ENCODE measurements at regions not wholly inside any gene's neighbourhood (a gene's known extent, or its start where the extent isn't known, plus 50 kb on each side); places are given as distances from the start of the nearest gene placed in this dataset.

DNA sequence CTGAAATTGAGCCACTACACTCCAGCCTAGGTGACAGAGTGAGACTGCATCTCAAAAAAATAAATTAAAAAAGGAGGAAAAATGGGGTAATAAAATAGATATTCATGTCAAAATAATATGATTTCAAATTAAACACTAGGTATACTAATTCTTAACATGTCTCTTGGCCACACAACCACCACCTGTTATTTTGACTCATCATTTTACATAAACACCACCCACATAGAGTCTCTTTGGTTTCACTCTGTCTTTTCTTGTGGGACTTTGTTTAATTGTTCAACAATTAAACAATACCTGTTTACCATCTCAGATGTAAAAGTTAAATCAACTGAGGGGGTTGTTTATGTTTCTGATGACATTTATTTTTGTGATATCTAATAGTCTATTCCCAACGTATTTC lies 476.8 kb upstream of the ADGRB3 start:
- no peak overlapping the region for H3K4me3 ChIP-seq (ENCODE audit: low read depth, low read length)
- DNase-seq (ENCODE audit: low read depth): no peak
- TF ChIP-seq, protein P1, sequence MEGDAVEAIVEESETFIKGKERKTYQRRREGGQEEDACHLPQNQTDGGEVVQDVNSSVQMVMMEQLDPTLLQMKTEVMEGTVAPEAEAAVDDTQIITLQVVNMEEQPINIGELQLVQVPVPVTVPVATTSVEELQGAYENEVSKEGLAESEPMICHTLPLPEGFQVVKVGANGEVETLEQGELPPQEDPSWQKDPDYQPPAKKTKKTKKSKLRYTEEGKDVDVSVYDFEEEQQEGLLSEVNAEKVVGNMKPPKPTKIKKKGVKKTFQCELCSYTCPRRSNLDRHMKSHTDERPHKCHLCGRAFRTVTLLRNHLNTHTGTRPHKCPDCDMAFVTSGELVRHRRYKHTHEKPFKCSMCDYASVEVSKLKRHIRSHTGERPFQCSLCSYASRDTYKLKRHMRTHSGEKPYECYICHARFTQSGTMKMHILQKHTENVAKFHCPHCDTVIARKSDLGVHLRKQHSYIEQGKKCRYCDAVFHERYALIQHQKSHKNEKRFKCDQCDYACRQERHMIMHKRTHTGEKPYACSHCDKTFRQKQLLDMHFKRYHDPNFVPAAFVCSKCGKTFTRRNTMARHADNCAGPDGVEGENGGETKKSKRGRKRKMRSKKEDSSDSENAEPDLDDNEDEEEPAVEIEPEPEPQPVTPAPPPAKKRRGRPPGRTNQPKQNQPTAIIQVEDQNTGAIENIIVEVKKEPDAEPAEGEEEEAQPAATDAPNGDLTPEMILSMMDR (IDR thresholded peaks at IDR 0.05; ENCODE audit: insufficient read depth, low read depth, low read length): no peak

DNA sequence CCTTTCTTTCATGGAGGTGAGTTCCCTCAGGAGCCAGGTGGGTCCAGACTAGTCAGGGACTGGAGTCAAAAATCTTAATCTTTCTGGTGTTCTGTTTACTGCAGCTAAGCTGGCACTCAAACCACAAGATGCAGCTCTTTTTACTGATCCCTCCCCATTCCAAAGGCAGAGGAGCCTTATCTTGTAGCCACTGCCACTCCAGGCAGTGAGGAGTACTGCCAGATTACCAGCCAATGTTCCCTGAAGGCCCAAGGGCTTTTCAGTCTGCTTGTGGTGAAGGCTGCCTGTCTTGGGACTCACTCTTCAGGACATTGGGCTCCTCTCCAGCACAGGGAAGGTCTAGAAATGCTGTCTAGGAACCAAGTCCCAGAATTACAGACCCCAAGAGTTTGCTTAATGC lies 490.4 kb upstream of the ADGRB3 start:
- H3K4me3 ChIP-seq (ENCODE audit: low read depth, low read length): no peak overlapping the region
- TF ChIP-seq, protein P1 (IDR thresholded peaks at IDR 0.05; ENCODE audit: insufficient read depth, low read depth, low read length): no peak
- no peak for DNase-seq (ENCODE audit: low read depth)

DNA sequence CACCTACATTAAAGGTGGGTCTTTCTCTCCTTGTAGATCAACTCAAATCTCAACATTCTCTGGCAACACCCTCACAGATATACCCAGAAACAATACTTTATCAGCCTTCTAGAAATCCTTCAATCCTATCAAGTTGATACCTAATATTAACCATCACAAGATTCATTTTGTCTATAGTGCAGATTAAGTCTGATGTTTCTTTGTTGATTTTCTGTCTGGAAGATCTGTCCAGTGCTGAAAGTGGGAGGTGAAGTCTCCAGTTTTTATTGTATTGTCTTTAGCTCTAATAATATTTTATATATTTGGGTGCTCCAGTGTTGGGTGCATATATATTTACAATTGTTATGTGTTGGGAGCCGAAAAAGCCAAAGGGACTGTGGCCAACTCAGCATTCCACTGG lies 493.9 kb upstream of the ADGRB3 start:
- TF ChIP-seq, protein P1 (IDR thresholded peaks at IDR 0.05; ENCODE audit: insufficient read depth, low read depth, low read length): no peak
- H3K4me3 ChIP-seq (ENCODE audit: low read depth, low read length): no peak overlapping the region
- DNase-seq (ENCODE audit: low read depth): no peak

DNA sequence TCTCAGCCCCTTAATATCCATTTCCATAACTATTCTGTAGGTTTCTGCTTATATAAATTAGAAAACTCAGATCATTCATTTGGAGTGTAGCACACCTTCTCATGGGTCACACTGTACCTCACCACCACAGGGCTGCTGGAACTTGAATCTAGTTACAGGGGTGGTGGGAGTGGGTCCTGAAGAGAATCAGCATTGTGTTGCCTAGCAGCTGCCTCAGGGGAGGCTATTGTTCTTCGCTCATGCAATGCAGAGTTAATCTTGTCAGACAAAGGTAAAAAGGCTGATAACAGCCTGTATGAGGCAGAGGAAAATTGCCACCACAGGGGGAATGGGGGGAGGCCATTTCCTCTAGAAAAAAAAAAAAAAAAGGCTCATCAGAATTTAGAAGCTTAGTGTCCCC lies 496.0 kb upstream of the ADGRB3 start:
- no peak for DNase-seq (ENCODE audit: low read depth)
- TF ChIP-seq, protein P1 (IDR thresholded peaks at IDR 0.05; ENCODE audit: insufficient read depth, low read depth, low read length): no peak
- no peak overlapping the region for H3K4me3 ChIP-seq (ENCODE audit: low read depth, low read length)

DNA sequence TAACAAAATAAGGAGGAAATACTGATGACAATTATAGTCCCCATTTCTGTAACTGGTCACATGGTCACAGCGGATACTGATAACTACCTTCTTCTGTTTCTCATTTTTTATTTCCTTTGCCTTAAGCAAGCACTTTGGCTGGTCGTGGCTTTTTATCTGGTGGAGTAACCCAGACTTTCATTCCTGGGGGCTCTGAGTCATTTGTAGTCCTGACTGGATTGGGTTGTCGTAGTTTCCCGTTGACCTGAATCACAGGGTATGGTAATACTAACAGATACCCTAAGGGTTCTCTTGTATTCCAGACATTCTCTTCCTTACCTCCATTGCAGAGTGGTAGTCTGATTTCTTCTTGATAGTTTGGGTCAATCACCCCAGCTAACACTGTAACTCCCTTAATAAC lies 500.3 kb upstream of the ADGRB3 start:
- DNase-seq (ENCODE audit: low read depth): no peak
- no peak overlapping the region for H3K4me3 ChIP-seq (ENCODE audit: low read depth, low read length)
- TF ChIP-seq, protein P1 (IDR thresholded peaks at IDR 0.05; ENCODE audit: insufficient read depth, low read depth, low read length): no peak

DNA sequence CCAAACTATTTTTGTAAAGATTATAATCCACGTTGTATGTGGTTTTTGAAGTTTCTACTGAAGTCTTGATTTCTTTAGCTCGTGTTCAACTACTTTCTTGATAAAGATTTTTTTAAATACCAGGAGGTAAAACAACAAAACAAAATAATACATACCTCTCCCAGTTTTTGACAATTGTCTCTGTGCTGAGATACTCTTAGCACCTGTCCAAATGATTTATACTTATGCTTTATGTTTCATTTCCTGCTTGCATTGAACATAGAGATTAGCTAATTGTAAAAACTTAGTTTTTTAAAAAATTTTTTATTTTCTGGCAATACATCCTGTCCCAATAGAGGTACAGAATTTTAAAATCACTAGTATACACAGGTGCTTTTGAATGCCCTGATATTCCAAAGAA lies 506.9 kb upstream of the ADGRB3 start:
- no peak overlapping the region for H3K4me3 ChIP-seq (ENCODE audit: low read depth, low read length)
- TF ChIP-seq, protein P1 (IDR thresholded peaks at IDR 0.05; ENCODE audit: insufficient read depth, low read depth, low read length): no peak
- no peak for DNase-seq (ENCODE audit: low read depth)

DNA sequence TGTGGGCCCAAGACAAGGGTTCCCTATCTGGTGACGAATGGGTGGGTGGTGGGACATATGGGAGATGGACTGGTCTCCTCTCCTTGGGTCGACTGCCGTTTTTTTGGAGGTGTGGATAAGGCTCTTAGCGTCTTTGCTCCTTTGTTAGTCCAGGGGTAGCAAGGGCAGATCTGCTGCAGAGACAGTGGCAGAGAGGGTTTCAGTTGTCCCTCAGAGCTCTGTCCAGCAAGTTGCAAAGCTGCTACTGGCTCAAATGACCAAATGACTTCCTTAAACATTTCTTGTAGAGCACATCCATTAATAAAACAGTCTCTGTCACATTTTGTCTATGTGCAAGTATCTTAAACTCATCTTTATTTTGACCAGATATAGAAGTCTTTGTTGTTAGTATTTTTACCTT lies 508.0 kb upstream of the ADGRB3 start:
- TF ChIP-seq, protein P1 (IDR thresholded peaks at IDR 0.05; ENCODE audit: insufficient read depth, low read depth, low read length): no peak
- no peak for DNase-seq (ENCODE audit: low read depth)
- H3K4me3 ChIP-seq (ENCODE audit: low read depth, low read length): no peak overlapping the region
